HG03520 (cell line): ENCODE measurements at regions not wholly inside any gene's neighbourhood (a gene's known extent, or its start where the extent isn't known, plus 50 kb on each side); places are given as distances from the start of the nearest gene placed in this dataset.

Experiments
- ATAC-seq: cut with Tn5 transposase; IDR thresholded peaks from one replicate; pipeline ENCODE4 v1.9.1; 2021; ENCODE audit warnings: mild to moderate bottlenecking, moderate library complexity; ENCODE audit not compliant: unreplicated experiment

- no peak for ATAC-seq
Measured at GRCh38 chr10:105834261-105835059, 1193.4 kb downstream of the SORCS3 start.

- ATAC-seq: no peak
Measured at GRCh38 chr10:105827133-105827532, 1186.0 kb downstream of the SORCS3 start.

- ATAC-seq: no peak
Measured at GRCh38 chr10:105807935-105808587, 1167.0 kb downstream of the SORCS3 start.

- no peak for ATAC-seq
Measured at GRCh38 chr10:105803206-105803605, 1162.1 kb downstream of the SORCS3 start.

- ATAC-seq: no peak
Measured at GRCh38 chr10:105800641-105801040, 1159.6 kb downstream of the SORCS3 start.

GRCh38 chr10:105798328-105798889, 1157.3 kb downstream of the SORCS3 start:
- no peak for ATAC-seq

- ATAC-seq: peak; percentile 60
Measured at GRCh38 chr10:105797234-105797890, 1156.3 kb downstream of the SORCS3 start.

GRCh38 chr10:105793071-105793470, 1152.0 kb downstream of the SORCS3 start:
- ATAC-seq: no peak

- ATAC-seq: no peak
Measured at GRCh38 chr10:105785721-105786120, 1144.6 kb downstream of the SORCS3 start.

GRCh38 chr10:105783936-105784483, 1142.9 kb downstream of the SORCS3 start:
- ATAC-seq: no peak

- no peak for ATAC-seq
Measured at GRCh38 chr10:105774881-105775280, 1133.8 kb downstream of the SORCS3 start.

- ATAC-seq: no peak
Measured at GRCh38 chr10:105774351-105774750, 1133.3 kb downstream of the SORCS3 start.

- no peak for ATAC-seq
Measured at GRCh38 chr10:105770524-105771212, 1129.6 kb downstream of the SORCS3 start.

- no peak for ATAC-seq
Measured at GRCh38 chr10:105769248-105770184, 1128.4 kb downstream of the SORCS3 start.

- ATAC-seq: no peak
Measured at GRCh38 chr10:105763611-105764010, 1122.5 kb downstream of the SORCS3 start.

GRCh38 chr10:105761576-105762260, 1120.6 kb downstream of the SORCS3 start:
- ATAC-seq: no peak

- no peak for ATAC-seq
Measured at GRCh38 chr10:105759669-105760068, 1118.6 kb downstream of the SORCS3 start.

- no peak for ATAC-seq
Measured at GRCh38 chr10:105758209-105758998, 1117.3 kb downstream of the SORCS3 start.
